WTC11 (cell line): ENCODE measurements at regions not wholly inside any gene's neighbourhood (a gene's known extent, or its start where the extent isn't known, plus 50 kb on each side); places are given as distances from the start of the nearest gene placed in this dataset.

Experiments used
- ETV6 ChIP-seq: sonication (generic); formaldehyde crosslinking; IDR thresholded peaks from 2 replicates; pipeline ENCODE4 v1.8.1; 2022; ENCODE audit warnings: mild to moderate bottlenecking, missing genetic modification reagents
- TCF7 ChIP-seq: sonication (generic); formaldehyde crosslinking; IDR thresholded peaks from 2 replicates; pipeline ENCODE4 v1.8.0; 2022; ENCODE audit warnings: mild to moderate bottlenecking, low read depth, missing genetic modification reagents, moderate library complexity

DNA sequence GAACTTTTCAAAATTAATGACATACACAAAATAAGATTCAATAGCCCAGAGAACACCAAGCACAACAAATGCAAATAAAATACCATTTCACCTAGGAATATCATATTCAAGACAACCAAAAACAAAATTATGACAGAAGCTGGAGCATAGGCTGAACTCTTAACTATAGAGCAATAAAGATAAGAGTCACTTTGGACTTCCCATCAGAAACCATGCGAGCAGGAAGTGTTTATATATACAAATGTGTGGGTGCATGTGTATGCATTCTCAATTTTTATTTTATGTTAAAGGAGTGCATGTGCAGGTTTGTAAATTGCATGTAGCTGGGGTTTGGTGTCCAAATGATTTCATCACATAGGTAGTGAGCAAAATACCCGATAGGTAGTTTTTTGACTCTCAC lies 291.6 kb downstream of the ARAP2 start:
- TF ChIP-seq TCF7 (CRISPR knock-in tag) (no peak), ETV6 (CRISPR knock-in tag) (no peak)
